ENCODE measurements at regions not wholly inside any gene's neighbourhood (a gene's known extent, or its start where the extent isn't known, plus 50 kb on each side); places are given as distances from the start of the nearest gene placed in this dataset.

DNA sequence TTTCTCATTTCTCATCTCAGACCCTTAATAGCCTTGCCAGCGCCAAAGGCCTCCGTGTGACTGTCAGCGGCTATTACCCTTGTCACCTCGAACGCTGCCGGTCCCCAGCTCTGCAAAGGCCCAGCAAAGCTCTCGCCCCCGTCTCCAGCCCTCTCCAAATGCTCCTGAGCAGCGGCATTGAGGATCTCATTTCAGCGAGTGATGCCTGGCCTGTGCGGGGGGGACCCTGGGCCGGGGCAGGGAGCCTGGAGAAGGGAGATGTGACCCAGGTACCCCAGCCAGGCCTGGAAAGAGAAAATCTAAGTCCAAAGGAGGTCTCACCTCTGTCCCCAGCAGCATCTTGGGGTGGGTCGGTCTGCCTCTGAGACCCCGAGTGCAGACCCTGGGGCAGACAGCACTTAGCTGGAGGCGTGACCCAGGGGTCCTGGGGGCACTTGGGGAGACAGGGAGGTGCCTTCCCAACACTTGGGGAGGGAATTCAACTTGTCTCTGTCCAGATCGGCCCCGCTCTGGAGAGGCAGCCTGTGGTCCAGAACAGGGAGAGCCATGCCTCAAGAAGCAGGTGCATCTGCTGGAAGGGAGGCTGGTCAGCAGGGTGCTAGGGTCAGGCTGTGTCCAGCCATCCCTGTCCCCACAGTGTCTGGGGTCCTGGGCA is 521.3 kb downstream of the TBC1D22A start:
- no peak for DNase-seq

DNA sequence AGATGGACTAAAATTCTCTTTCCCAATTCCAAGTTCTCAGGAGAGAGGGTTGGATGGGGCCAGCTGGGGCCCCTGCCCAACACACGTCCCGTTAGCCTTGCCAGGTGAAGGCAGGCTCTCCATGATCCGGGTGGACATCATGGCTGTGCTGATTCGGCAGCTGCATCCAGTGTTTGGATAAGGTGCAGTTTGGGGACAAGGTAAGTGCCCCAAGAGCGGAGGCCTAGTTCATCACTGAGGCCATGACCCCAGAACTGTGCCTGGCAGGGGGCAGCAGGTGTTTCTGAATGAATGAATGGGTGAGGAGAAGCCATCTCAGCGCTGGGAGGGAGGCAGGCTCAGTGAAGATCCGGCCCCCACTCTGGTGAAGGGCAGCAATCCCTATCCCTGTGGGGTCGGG is 520.4 kb downstream of the TBC1D22A start:
- no peak for DNase-seq

DNA sequence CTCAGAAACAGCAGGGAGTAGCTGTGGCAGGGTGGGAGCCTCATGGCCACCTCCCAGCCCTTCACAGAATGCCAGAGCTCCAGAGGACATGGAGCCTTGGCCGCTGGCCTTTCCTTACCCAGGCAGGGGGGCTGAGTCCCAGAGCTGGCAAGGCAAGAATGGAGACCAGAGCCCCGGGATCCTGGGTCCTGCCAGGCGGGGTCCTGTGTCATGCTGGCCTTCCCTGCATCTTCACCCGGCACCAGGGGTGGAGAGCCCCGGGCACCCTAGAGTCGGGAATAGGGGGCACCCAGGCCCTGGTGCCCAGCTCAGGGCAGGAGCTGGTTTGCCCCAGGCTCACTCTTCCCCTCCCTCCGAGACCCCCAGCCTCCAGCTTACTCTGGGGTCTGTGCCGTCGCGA is 519.9 kb downstream of the TBC1D22A start:
- DNase-seq, result no peak

DNA sequence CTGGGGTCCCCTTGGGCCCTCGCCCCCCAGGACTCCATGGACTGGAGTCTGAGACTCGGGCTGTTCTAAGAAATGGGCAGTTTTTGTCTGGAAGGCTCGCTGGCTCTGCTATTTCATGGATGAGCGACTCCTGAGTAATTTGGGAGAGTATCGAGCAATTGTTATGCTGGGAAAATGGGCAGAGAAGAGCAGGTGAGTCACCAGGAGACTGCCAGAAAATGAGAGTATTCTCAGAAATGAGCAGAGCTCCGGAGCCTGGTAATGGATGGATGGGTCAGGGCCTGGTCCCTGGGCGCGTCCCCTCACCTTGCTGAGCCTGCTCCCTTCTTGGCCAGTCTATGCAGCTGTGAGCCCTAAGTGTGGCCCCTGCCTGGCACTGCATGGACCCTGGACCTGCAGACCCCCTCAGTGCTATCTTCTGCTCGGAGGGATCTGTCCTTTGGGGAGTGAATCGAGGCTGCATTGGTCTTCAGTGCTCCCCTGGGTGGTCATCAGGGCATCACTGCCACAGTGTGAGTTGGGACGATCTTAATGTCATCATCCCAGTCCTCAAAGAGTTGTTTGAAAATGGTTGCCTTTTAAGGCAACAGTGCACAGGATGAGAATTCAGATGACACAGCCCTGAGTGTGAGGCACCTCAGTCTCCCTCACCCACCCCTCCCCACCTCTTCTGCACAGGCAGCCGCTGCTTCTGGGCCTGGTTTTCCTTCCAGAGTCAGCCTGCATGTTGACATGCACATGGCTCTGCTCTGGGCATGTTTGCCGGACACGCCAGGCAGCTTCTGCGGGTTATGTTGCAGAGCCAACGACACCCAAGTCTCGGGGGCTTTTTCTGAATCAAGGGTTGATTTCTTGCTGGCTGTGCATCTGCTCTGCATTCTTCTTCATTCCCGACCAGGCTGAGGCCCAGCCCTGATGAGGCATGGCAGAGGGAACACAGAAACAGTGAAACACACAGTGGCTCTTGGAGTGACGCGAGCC is 519.0 kb downstream of the TBC1D22A start:
- no peak for DNase-seq

DNA sequence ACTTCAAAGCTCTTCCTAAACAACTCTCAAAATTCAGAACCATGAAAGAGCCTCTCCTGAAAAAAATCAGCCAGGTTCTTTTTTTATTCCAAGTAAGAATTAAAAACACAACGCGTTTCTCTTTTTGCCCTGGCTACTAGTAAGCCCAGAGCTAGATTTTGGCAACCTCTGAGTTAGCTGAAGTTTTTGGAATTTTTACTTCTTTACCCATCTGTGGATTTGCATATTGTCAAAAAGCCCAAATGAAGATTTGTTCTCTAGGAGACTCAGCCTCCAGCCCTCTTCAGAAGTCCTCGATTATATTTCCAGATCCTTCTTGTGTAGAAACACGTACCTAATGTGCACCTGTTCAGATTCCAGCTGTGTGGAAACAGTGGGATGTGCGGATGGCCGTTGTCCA is 517.9 kb downstream of the TBC1D22A start:
- DNase-seq, result no peak

DNA sequence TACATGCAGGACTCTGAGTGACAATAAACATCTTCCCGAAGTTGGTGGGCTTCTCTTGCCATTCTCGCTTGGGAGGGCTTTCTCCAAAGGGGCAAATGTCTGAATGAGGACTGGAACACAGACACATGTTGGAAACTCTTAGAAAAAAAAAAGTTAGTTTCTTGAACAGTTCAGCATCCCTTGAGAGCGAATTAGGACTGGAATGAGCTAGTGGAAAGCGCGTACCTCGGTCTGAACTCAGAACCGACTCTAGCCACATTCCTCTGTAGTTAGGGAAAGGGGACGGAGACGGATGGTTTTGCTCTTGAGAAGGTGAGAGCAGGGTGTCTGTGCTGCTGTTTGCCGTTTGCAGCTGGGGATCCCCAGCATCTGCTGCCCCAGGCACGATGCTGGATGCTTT is 517.3 kb downstream of the TBC1D22A start:
- no peak for DNase-seq

DNA sequence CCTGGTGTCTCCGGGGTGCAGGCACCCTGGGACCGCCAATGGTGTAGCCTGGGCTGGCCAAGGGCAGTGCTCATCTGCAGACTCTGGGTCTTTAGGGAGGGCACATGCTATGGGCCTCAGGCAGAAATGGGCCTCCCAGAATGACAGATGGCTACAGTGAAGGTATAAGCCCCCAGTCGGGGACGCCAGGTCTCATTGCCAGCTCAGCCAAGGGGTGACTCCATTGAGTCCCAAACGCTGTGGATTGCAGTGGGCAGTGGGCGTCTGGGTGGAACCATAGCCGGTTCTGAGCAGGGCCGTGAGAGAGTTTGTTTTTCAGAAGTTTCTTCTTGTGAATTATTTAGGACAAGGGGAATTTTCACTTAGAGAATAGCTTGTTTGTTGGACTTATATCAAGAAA is 516.9 kb downstream of the TBC1D22A start:
- DNase-seq, result no peak

DNA sequence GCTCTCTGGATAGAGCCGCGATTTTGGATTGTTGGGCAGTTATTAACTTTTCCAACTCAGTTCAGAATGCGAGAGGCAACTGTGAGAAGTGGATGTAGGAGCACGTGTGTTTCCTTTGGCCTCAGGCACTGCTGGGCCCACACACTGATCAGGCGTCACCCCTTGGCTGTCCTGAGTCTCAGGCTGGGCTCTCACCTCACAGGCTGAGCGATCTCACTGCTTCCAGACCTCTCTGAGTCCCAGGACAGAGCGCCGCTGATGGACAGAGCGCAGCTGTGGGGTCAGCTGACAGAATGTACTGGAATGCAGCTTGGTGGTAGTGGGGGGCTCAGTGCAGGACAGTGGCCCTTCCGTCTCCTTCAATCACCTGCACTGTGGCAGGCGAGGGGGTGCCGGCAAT is 516.2 kb downstream of the TBC1D22A start:
- no peak for DNase-seq

DNA sequence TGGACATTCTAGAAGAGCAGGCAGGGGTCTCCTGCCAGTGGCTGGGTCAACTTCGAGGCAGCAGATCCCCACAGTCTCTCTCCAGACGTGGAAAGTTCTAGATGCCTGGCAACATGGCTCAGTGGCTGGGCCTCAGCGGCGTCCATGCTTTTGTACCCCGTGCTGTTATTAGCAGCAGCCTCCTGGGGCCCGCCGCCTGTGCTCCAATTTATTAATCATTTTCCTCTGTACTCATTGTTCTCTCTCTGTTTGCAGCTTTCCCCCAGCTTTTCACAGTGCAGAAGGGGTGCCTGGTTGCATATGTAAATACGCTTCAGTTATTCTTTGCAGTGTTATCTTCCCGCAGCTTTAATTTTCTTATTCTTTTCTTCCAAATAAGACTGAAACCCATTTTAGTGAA is 515.1 kb downstream of the TBC1D22A start:
- no peak for DNase-seq

DNA sequence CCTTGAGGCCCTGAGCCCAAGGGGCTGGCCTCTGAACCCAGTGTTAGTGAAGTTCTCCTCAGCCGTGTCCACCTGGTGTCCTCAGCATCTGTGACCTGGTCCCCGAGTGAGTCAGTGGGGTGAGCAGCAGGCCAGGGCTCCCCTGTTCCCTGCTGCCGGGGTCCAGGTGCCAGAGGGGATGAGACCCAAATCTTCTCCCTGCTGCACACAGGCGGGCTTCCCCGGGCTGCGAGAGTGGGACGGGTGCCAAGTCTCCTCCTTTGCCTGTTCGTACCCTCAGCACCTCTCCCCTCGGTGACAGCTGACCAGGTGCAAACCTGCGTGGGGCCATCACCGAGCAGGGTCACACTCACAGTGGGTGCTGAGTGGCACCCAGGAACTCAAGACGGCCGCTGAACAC is 514.5 kb downstream of the TBC1D22A start:
- DNase-seq, result no peak

DNA sequence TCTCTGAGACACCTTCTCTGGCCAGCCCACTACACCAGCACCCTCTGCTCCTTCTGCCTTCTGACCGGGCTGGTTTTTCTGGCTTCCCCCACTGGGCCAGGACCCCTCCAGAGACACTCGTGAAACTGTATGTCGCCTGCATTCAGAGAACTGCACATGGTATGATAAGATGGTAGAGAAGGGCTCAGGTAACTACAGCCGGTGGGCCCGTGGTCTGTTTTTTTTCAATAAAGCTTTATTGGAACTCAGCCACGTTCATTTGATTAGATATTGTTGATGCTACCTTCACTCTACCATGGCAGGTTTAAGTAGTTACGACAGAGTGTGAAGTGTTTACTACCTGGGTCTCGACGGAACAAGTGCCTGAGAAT is 514.0 kb downstream of the TBC1D22A start:
- DNase-seq, result no peak

DNA sequence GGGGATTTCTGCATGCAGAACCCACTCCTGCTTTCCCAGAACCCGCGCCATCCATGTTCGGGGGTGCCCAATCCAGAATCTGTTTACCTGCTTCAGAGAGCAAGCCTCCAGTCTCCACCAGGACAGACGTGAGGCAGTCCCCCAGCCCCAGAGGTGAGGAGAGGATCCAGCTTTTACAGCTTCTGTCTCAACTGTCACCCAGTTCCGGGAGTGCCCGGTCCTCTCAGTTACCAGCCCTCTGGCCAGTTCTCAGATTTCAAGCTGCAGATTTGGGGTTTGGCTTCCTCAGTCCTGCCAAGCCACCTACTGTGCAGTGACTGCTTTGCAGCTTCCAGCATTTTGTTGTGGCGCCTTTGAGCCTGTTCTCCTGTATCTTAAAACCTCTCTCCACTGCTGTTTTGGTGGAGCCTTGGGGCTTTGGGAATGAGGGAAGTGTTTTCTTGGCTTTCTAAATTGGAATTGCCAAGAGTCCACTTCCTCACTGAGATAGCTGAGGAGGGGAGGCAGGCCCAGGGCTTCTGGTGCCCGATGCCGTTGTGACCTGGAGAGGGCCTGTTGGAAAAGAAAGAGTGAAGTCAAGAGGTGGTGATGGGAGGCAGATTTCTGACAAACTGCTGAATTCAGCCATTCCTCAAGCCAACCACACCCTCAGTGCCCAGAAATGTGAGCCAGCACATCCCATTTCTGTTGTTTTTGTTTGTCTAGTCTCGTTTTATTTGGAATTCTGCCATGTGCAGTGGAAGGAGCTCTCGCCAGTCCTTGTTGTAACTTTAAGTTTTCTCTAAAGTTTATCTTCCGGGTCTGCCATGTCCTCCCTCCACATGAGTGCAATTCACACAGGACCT is 513.4 kb downstream of the TBC1D22A start:
- DNase-seq, result no peak

DNA sequence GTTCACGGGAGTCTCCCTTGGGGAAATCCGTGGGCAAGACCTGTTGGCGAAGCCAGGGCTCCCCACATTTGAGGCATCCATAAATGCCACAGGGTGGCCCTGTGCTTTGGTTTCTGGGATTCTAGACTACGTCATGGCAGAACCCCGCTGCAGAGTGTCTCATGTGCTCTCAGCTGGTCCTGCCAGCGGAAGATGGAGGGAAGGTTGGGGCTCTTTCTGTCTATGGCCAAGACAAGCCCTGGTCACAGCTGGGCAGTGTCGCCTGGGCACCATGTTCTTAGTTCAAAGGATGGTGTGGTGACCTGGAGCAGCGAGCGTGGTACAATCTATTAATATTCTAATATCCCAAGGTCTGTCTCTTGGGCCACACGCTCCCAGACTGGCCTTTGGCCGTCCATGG is 511.7 kb downstream of the TBC1D22A start:
- DNase-seq, result no peak

DNA sequence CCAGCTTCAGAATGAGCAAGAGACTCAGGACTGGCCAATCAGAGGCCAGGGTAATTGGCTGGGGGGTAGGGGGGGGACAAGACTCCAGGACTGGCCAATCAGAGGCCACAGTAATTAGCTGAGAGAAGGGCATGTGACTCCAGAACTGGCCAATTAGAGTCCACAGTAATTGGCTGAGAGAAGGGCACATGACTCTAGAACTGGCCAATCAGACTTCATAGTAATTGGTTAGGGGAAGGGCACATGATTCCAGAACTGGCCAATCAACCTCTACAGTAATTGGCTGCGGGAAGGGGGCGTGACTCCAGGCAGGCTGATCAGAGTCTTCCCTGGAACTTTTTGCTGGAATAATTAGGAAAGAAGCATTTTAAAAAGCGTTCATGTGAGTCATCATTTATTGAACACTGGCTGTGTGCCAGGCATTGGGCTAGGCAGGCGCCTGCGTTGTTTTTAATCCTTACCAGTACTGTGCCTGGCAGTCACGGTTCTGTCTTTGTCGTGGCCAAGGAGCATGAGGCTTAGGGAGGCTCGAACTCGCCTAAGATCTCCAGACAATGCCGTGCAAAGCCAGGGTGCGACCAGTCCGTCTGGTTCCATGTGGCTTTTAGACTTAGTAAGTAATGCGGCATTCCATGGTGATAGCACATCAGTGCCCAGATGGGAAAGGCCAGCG is 508.1 kb downstream of the TBC1D22A start:
- no peak for DNase-seq

DNA sequence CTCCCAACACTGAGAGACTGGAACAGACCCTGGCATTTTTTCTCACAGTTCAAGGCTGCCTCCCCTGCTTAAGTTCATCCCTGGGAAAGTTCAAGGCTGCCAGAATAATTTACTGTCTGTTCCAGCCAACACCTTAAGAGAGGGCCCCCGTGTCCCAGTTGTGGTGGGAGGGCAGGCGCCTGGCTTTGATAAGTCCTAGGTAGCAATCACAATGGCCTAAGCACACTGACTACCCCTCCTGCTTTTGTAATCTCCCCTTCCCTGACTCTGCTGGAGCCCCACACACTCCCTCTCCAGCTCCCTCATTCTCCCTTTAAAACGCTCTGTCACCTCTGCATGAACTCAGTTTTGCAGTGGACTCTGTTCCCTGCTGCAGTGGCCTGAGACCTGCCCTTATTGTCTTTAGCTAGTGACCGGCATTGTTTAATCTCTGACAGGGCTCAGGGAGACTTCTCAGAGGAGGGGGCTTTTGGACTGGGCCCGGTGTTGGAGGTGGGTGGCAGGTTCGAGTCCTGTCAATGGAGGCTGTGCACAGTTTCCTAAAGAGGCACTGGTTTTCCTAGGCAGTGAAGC is 507.2 kb downstream of the TBC1D22A start:
- DNase-seq, result no peak

DNA sequence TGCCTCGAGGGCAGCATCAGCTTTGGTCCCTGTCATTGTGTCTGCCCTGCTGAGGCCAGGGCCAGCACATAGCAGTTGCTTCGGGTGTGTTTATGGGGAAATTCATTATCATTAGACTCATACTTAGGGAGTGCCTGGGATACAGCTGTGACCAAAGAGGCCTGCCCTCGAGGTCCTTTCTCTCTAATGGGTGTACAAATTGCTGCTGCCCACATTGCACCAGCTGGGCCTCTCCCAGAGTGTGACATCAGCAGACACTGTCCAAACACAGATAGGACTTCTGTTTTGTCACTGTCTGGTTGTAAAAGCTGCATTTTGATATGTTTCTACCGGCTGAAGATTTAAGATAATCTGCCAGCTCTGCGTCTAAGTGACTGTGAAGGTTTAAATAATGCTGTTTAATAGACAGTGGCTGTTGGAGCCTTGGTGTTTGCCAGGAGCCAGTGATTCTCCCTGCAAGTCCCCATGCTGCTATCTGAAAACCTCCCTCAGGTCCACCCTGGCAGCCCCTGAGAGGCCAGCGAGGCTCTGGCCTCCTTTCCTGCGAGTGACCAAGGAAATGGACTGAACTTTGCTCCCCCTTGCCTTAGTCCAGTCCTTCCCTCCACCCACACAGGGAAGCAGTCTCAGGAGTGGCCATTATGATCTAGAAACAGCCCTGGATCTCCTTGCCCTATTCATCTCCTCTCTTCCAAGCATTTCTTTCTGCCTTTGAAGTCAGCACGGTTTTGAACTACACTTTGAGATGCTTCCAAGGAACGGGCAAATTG is 505.2 kb downstream of the TBC1D22A start:
- DNase-seq, result no peak

DNA sequence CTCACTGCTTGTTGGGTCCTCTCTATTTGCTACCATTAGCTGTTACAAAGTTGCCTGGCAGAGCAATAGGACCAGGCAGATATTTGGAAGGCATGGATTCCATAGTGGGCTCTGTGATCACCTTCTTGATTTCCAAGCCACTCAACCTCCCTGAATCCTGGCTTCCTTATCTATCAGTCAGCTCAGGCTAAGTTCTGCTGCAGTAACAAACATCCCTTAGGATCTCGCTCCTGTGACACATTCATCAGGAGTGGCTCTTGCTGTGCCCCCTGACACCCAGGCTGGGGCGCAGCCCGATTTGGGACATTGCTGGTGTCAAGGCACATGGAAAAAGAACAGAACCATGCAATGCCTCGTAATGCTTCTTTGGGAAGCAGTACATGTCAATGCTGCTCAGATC is 503.9 kb downstream of the TBC1D22A start:
- DNase-seq, result no peak

DNA sequence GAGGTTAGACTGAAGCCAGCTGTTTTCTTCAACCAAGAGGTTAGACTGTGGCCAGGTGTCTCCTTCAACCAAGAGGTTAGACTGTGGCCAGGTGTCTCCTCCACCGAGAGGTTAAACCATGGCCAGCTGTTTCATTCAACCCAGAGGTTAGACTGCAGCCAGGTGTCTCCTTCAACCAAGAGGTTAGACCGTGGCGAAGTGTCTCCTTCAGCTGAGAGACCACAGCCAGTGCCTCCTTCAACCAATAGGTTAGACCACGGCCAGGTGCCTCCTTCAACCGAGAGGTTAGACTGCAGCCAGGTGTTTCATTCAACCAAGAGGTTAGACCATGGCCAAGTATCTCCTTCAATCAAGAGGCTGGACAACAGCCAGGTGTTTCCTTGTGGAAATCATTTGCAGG is 498.1 kb downstream of the TBC1D22A start:
- no peak for DNase-seq

DNA sequence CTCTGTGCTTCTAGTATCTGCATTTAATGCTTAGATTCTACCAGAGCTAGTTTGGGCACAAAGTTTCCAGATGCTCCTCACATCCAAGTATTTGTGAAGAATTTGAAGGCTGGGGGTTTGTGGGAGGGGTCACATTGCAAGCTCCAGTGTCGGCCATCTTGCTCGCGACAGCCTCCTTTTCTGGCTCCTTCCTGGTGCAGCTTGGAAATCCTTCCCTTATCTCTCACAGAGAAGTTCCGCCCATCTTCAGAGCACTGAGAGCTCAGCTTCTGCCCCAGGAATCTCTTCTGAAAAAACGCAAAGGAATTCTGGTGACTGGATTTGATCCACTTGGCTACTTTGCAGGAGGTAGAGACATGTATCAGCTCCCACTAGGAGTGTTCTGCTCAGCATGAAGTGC is 497.5 kb downstream of the TBC1D22A start:
- DNase-seq, result no peak

DNA sequence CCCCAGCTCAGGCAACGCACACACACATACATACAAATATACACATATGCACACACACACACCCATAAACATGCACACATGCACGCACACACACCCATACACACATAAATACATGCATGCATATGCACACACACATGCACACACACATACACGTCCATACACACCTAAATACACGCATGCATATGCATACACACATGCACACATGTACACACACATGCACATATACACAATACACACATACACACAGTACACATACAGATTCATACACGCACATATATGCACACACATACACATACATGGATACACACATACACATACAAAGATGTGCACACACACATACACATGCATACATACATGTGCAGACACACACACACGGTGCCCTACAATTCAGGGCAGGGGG is 496.6 kb downstream of the TBC1D22A start:
- no peak for DNase-seq

DNA sequence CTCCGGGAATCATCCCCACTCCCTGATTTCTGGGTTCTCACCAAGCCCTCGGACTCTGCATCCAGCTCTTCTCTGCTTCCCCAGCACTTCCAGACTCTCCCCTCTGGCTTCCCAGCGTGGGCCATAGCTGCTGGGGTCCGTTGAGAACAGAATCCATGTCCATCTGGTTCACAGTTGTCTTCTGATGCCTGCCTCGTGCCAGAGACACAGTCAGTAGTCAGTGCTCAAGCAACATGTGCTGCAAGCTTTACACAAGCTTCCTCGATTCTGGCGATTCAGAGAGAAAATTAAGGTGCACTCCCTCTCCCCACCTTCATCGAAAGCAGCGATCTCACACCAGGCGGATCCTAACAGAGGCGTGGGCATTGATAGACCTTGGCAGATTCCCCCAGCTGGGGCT is 495.5 kb downstream of the TBC1D22A start:
- no peak for DNase-seq

DNA sequence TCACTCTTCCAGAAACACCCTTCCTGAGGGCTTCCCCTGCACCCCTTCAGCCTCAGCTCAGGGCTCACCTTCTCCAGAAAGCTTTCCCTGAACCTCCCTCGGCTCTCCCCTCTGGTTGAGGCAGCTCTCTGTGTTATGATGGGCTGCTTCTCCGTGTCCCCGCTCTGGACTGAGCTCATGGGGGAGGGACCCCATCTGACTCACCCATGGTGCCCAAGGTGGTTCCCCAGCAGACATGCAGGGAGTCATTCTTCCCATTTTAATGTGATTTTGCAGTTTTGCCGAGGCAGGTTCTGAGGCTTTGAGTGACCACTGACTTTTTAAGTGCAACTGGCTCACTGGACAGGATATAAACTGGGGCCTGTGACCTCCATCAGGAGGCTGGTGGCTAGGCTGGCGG is 495.1 kb downstream of the TBC1D22A start:
- DNase-seq, result no peak
